Osteocyte (in vitro differentiated cells): ENCODE measurements at regions not wholly inside any gene's neighbourhood (a gene's known extent, or its start where the extent isn't known, plus 50 kb on each side); places are given as distances from the start of the nearest gene placed in this dataset.
"Not testable (repeated sequence)": the region's sequence is repeated elsewhere in the genome, so short reads cannot be mapped to it uniquely, and the experiment has no call there.

Experiments
- DNase-seq: peaks from one replicate; pipeline ENCODE4 v3.0.0; 2021; ENCODE audit warnings: mixed read lengths; ENCODE audit not compliant: unreplicated experiment; ENCODE audit errors: extremely low spot score
- H3K27ac Mint-ChIP-seq: one replicate; pipeline ENCODE4 v1.8.0; 2021; ENCODE audit warnings: mild to moderate bottlenecking, mixed read lengths; ENCODE audit not compliant: unreplicated experiment
- H3K27me3 Mint-ChIP-seq: one replicate; pipeline ENCODE4 v1.8.0; 2021; ENCODE audit warnings: mixed read lengths; ENCODE audit not compliant: unreplicated experiment
- H3K36me3 Mint-ChIP-seq: one replicate; pipeline ENCODE4 v1.8.0; 2021; ENCODE audit warnings: mixed read lengths; ENCODE audit not compliant: unreplicated experiment
- H3K4me1 Mint-ChIP-seq: one replicate; pipeline ENCODE4 v1.8.0; 2021; ENCODE audit warnings: mixed read lengths; ENCODE audit not compliant: unreplicated experiment
- H3K4me3 Mint-ChIP-seq: one replicate; pipeline ENCODE4 v1.8.0; 2021; ENCODE audit warnings: mild to moderate bottlenecking, moderate library complexity, mixed read lengths; ENCODE audit not compliant: unreplicated experiment
- H3K9me3 Mint-ChIP-seq: one replicate; pipeline ENCODE4 v1.8.0; 2021; ENCODE audit warnings: mixed read lengths; ENCODE audit not compliant: unreplicated experiment
- TF ChIP-seq, protein P1 (sequence below): fragments of 200-600 bp; sonication (generic); IDR thresholded peaks from 2 replicates; pipeline ENCODE4 v1.5.0; 2021; ENCODE audit warnings: antibody characterized with exemption, mild to moderate bottlenecking, moderate library complexity

DNA sequence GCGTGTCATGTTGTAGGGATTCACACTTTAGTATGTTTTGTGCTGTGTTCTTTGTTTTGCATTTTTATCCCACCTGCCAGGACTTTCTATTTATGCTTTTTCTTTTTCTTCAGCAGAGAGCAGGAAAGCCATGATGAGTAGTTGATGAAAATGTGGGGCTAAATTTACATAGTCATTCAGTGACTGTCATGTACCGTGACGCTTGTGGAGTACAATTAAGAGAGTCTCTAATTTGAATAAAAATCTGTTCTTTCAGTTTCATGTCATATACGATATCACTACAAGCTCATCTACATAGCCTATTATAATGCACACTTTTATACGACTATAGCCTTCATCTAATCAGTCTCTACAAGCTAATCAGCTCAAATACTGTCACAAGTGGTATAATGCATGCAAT, 112.7 kb upstream of the SPATS2L start:
- no peaks in the 10 kb centered on the region for H3K36me3 Mint-ChIP-seq
- peaks cover 4% of the 10 kb centered on the region for H3K4me1 Mint-ChIP-seq
- no peak for DNase-seq
- TF ChIP-seq, protein P1, sequence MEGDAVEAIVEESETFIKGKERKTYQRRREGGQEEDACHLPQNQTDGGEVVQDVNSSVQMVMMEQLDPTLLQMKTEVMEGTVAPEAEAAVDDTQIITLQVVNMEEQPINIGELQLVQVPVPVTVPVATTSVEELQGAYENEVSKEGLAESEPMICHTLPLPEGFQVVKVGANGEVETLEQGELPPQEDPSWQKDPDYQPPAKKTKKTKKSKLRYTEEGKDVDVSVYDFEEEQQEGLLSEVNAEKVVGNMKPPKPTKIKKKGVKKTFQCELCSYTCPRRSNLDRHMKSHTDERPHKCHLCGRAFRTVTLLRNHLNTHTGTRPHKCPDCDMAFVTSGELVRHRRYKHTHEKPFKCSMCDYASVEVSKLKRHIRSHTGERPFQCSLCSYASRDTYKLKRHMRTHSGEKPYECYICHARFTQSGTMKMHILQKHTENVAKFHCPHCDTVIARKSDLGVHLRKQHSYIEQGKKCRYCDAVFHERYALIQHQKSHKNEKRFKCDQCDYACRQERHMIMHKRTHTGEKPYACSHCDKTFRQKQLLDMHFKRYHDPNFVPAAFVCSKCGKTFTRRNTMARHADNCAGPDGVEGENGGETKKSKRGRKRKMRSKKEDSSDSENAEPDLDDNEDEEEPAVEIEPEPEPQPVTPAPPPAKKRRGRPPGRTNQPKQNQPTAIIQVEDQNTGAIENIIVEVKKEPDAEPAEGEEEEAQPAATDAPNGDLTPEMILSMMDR = no peak
- no peaks in the 10 kb centered on the region for H3K27me3 Mint-ChIP-seq
- no peaks in the 10 kb centered on the region for H3K9me3 Mint-ChIP-seq
- H3K27ac Mint-ChIP-seq = no peak overlapping the region
- H3K4me3 Mint-ChIP-seq = no peak overlapping the region

DNA sequence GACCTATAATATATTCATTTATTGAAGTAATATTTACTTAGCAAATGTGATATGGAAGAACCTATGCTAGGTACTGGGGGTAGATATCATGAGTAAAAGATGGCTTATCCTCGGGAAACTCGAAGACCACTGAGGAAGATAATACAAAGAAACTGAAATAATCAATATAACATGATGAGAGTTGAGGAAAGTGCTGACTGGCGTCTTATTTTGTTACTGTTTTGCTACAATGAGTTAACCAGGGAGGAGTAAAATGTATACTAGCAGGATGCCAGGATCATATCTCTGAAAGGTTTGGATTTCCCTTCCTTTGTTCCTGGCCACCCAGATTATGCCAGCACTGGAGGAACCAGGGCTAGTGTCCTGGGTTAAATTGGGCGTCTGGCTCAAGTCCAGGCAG, 111.7 kb upstream of the SPATS2L start:
- TF ChIP-seq, protein P1 = no peak
- H3K4me1 Mint-ChIP-seq = peaks cover 6% of the 10 kb centered on the region
- H3K9me3 Mint-ChIP-seq = no peaks in the 10 kb centered on the region

DNA sequence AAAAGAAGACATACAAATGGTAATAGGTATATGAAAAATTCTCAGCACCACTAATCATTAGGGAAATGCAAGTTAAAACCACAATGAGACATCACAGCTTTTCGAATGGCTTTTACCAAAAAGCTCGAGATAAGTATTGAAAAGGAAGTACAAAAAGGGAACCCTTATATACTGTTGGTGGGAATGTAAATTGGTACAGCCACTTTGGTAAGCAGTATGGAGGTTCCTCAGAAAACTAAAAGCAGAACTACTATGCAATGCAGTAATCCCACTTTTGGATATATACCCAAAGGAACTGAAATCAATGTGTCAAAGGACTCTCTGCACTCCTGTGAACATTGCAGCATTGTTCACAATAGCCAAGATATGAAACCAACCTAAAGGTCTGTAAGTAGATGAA, 107.5 kb upstream of the SPATS2L start:
- no peaks in the 10 kb centered on the region for H3K36me3 Mint-ChIP-seq
- H3K27me3 Mint-ChIP-seq = no peaks in the 10 kb centered on the region
- DNase-seq = no peak
- peaks cover 5% of the 10 kb centered on the region for H3K4me1 Mint-ChIP-seq
- TF ChIP-seq, protein P1 = no peak
- H3K9me3 Mint-ChIP-seq = no peaks in the 10 kb centered on the region
- H3K27ac Mint-ChIP-seq = no peak overlapping the region
- no peak overlapping the region for H3K4me3 Mint-ChIP-seq

More for the DNA sequence above, 111.7 kb upstream of the SPATS2L start:
- Mint-ChIP-seq H3K36me3 (no peaks in the 10 kb centered on the region), H3K27me3 (no peaks in the 10 kb centered on the region), H3K27ac (no peak overlapping the region), H3K4me3 (no peak overlapping the region)
- no peak for DNase-seq

DNA sequence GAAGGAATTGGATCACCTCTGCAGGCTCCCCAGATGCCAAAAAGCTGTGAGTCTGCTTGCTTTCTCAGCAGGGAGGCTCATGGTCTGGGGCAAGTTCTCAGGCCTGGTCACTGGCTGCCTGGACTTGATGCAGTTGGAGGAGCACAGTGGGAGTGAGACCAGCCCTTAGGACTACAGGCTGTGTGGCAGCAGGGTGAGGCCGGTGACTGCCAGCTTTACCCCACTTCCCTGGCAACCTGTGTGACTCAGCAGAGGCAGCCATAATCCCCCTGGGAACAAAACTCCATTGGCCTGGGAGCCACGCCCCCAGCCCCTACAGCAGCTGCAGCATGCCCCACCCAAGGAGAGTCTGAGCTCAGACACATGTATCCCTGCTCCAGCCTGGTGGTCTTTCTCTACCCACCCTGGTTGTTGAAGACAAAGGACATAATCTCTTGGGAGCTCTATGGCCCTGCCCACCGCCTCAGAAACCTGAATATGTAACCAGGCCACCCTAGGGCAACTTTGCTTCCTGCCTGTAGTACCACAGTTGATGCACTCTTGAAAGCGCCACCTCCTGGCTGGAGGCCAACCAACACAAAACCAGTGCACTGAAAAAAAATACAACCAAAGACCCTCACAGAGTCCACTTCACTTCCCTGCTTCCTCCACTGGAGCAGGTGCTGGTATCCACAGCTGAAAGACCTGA, 106.8 kb upstream of the SPATS2L start:
- no peaks in the 10 kb centered on the region for H3K9me3 Mint-ChIP-seq
- H3K4me1 Mint-ChIP-seq = peaks cover 5% of the 10 kb centered on the region
- no peak overlapping the region for H3K4me3 Mint-ChIP-seq
- H3K27ac Mint-ChIP-seq = no peak overlapping the region
- DNase-seq = no peak
- TF ChIP-seq, protein P1 = no peak
- no peaks in the 10 kb centered on the region for H3K36me3 Mint-ChIP-seq
- no peaks in the 10 kb centered on the region for H3K27me3 Mint-ChIP-seq

DNA sequence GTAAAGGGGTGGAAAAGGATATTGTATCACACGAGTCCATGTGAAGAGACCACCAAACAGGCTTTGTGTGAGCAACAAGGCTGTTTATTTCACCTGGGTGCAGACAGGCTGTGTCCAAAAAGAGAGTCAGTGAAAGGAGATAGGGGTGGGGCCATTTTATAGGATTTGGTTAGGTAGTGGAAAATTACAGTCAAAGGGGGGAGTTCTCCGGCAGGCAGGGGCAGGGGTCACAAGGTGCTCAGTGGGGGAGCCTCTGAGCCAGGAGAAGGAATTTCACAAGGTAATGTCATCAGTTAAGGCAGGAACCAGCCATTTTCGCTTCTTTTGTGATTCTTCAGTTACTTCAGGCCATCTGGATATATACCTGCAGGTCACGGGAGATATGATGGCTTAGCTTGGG, 104.7 kb upstream of the SPATS2L start:
- not testable (repeated sequence) for H3K36me3 Mint-ChIP-seq, H3K27me3 Mint-ChIP-seq, H3K9me3 Mint-ChIP-seq, H3K4me3 Mint-ChIP-seq, H3K27ac Mint-ChIP-seq, H3K4me1 Mint-ChIP-seq, DNase-seq
